ENCODE measurements at regions not wholly inside any gene's neighbourhood (a gene's known extent, or its start where the extent isn't known, plus 50 kb on each side); places are given as distances from the start of the nearest gene placed in this dataset.

DNA sequence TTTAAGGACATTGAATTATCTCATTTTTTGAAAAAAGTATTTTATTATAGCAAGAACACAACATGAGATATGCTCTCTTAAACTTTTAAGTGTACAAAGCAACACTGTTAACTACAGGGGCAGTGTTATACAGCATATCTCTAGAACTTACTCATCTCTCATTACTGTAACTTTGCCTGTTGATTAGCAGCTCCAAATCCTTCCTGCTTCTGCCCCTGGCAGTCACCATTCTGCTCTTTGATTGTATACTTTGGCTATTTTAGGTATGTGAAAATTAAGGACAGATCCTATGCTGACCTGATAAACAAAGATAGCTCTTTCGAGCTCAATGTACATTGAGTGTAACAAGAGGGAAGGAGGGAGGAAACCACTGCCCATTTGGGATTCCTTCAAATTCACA is 1349.8 kb upstream of the GJE1 start:
- TF ChIP-seq, protein P1, sequence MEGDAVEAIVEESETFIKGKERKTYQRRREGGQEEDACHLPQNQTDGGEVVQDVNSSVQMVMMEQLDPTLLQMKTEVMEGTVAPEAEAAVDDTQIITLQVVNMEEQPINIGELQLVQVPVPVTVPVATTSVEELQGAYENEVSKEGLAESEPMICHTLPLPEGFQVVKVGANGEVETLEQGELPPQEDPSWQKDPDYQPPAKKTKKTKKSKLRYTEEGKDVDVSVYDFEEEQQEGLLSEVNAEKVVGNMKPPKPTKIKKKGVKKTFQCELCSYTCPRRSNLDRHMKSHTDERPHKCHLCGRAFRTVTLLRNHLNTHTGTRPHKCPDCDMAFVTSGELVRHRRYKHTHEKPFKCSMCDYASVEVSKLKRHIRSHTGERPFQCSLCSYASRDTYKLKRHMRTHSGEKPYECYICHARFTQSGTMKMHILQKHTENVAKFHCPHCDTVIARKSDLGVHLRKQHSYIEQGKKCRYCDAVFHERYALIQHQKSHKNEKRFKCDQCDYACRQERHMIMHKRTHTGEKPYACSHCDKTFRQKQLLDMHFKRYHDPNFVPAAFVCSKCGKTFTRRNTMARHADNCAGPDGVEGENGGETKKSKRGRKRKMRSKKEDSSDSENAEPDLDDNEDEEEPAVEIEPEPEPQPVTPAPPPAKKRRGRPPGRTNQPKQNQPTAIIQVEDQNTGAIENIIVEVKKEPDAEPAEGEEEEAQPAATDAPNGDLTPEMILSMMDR (IDR thresholded peaks at IDR 0.05) = no peak
- no peak for TF ChIP-seq EZH2phosphoT487 (IDR thresholded peaks at IDR 0.05)
